HepG2 (cell line): ENCODE measurements at regions not wholly inside any gene's neighbourhood (a gene's known extent, or its start where the extent isn't known, plus 50 kb on each side); places are given as distances from the start of the nearest gene placed in this dataset.

Source experiments
- ATAC-seq: fragments of 200-7000 bp; cut with Tn5 transposase; 3 replicates; pipeline ENCODE4 v1.9.1; 2020; ENCODE audit warnings: mild to moderate bottlenecking, moderate library complexity
- BruUV-seq: library from RNA; stranded (reverse); fragments of 400-500 nt; replicated peaks from 2 replicates; lab custom pipeline; 2021; lab: Mats Ljungman, UMichigan
- CTCF ChIA-PET: fragments of 300-600 bp; formaldehyde crosslinking; extraction: SDS; loops from one replicate; lab custom pipeline; 2021; ENCODE audit warnings: low total read pairs, inconsistent platforms, low intra/inter-chr PET ratio; lab: Yijun Ruan, JAX
- POLR2A ChIA-PET: fragments of 350-600 bp; sonication (Branson Sonifier 250); formaldehyde crosslinking; loops from one replicate; lab custom pipeline; 2020; ENCODE audit warnings: antibody characterized with exemption, inconsistent platforms; lab: Yijun Ruan, JAX
- DNase-seq: peaks from one replicate; pipeline ENCODE4 v3.0.0-alpha.2; 2015; ENCODE audit warnings: low spot score
- FAIRE-seq: peaks from 3 replicates; lab custom pipeline; 2011; peaks lifted over from hg19 to GRCh38; lab: Jason Lieb, UNC
- H2AFZ ChIP-seq: one replicate; pipeline ENCODE4 v1.6.1; 2011; ENCODE audit warnings: low read length, inconsistent platforms
- H3K27ac ChIP-seq: fragments of 300-600 bp; 3 replicates; pipeline ENCODE4 v1.8.0; 2011; ENCODE audit warnings: mixed run types, mild to moderate bottlenecking, mixed read lengths, low read length, inconsistent platforms; ENCODE audit not compliant: insufficient read depth; ENCODE audit errors: extremely low read length
- H3K27me3 ChIP-seq, 2 experiments: fragments of 200-600 bp in 1 of 2; 2 replicates in 1 of 2; 3 replicates in 1 of 2; pipeline versions ENCODE4 v1.6.0 to v1.8.0; 2011; ENCODE audit warnings: low read length in 2 of 2, mild to moderate bottlenecking in 2 of 2, moderate library complexity in 2 of 2, inconsistent platforms in 1 of 2; ENCODE audit not compliant: insufficient read depth in 2 of 2, control insufficient read depth in 1 of 2
- H3K36me3 ChIP-seq, 2 experiments: fragments of 200-600 bp in 1 of 2; replicated peaks in 1 of 2; 2 replicates in 1 of 2; 3 replicates in 1 of 2; pipeline versions ENCODE4 v1.5.1 to v1.8.0; 2011; ENCODE audit warnings: low read length in 2 of 2, inconsistent platforms in 1 of 2; ENCODE audit not compliant: insufficient read depth in 2 of 2, control insufficient read depth in 1 of 2
- H3K4me1 ChIP-seq: 2 replicates; pipeline ENCODE4 v1.5.1; 2012; ENCODE audit warnings: low read length, inconsistent platforms; ENCODE audit not compliant: insufficient read depth
- H3K4me2 ChIP-seq: 2 replicates; pipeline ENCODE4 v1.6.0; 2011; ENCODE audit warnings: low read depth, low read length, inconsistent platforms
- H3K4me3 ChIP-seq, 3 experiments: fragments of 200-600 bp in 1 of 3; sonication (generic), shearing (Covaris generic) in 1 of 3; replicated peaks in 1 of 3; 2 replicates each; pipeline ENCODE4 v1.5.1; 2011 to 2016; ENCODE audit warnings: low read length in 3 of 3, inconsistent platforms in 2 of 3, low read depth in 2 of 3, mild to moderate bottlenecking in 2 of 3, control low read depth in 1 of 3, mixed read lengths in 1 of 3; ENCODE audit not compliant: insufficient read depth in 1 of 3
- H3K79me2 ChIP-seq: one replicate; pipeline ENCODE4 v1.6.1; 2011; ENCODE audit warnings: low read length, inconsistent platforms; ENCODE audit not compliant: insufficient read depth
- H3K9ac ChIP-seq: 2 replicates; pipeline ENCODE4 v1.6.0; 2011; ENCODE audit warnings: mild to moderate bottlenecking, low read depth, low read length, inconsistent platforms; ENCODE audit not compliant: insufficient read depth
- H3K9me3 ChIP-seq: 2 replicates; pipeline ENCODE4 v1.5.1; 2012; ENCODE audit warnings: mild to moderate bottlenecking, low read length
- H4K20me1 ChIP-seq: 2 replicates; pipeline ENCODE4 v1.6.0; 2011; ENCODE audit warnings: inconsistent platforms, mild to moderate bottlenecking, low read length, moderate library complexity; ENCODE audit not compliant: insufficient read depth
- E2F1 ChIP-seq: sonication (generic); formaldehyde crosslinking; IDR thresholded peaks from 2 replicates; pipeline ENCODE4 v1.5.0; 2020; ENCODE audit warnings: missing genetic modification reagents
- FUBP1 ChIP-seq: sonication (generic); formaldehyde crosslinking; IDR thresholded peaks from 2 replicates; pipeline ENCODE4 v1.5.1; 2020; ENCODE audit warnings: missing genetic modification reagents, mild to moderate bottlenecking, borderline replicate concordance
- IKZF1 ChIP-seq: fragments of 450-650 bp; IDR thresholded peaks from 2 replicates; pipeline ENCODE4 v1.7.1; 2016
- ZBTB43 ChIP-seq: sonication (generic); formaldehyde crosslinking; conservative IDR thresholded peaks from 2 replicates; pipeline ENCODE4 v1.4.0; 2020; ENCODE audit warnings: missing genetic modification reagents
- ZSCAN9 ChIP-seq: IDR thresholded peaks from 2 replicates; pipeline ENCODE4 v1.6.1; 2016; ENCODE audit warnings: borderline replicate concordance
- WGBS: methylation state at CpG from one replicate; pipeline ENCODE4 v1.1.6; 2017; ENCODE audit warnings: low lambda C conversion rate; 5-methylcytosine and 5-hydroxymethylcytosine counted together
- in situ Hi-C: cut with HindIII; loops from 2 replicates; pipeline ENCODE4 v1.10.0; 2017; ENCODE audit warnings: low pct_unique_long_range_greater_than_20kb; ENCODE audit not compliant: extremely low pct_ligation_motif_present
- intact Hi-C: fragments of 100-400 bp; cut with micrococcal nuclease; formaldehyde crosslinking; loops from one replicate; pipeline ENCODE4 v1.10.0; 2022; ENCODE audit not compliant: unreplicated experiment
- TF ChIP-seq, protein P1 (sequence below): sonication (generic); formaldehyde crosslinking; IDR thresholded peaks from 2 replicates; pipeline ENCODE4 v1.8.1; 2023; ENCODE audit warnings: missing genetic modification reagents, mild to moderate bottlenecking, borderline replicate concordance

DNA sequence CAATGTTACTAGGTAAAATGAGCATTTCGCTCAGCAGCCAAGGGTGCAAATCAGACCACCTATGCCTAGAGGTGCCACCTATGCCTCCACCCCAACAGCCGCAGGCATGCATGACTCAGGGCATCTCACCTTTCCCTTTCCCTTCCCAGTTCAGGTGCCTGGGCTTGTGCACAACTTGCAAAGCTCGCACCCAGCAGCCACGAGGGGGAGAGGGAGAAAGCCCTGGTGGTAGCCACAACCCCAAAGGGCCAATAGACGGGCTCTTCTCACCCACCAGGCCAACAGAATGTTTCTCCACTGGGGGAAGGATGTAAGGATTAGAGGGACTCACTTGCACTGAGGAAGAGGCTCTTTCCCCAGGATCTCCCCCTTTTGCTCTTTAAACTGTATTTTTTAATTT lies 462.3 kb upstream of the PCDH15 start:
- H3K79me2 ChIP-seq, result no peaks in the 10 kb centered on the region
- FAIRE-seq, result no peak
- no peak for DNase-seq
- H3K4me3 ChIP-seq, result no peak overlapping the region
- no peaks in the 10 kb centered on the region for H3K36me3 ChIP-seq
- no peak overlapping the region for H3K27ac ChIP-seq
- H3K9me3 ChIP-seq, result no peaks in the 10 kb centered on the region
- H2AFZ ChIP-seq, result no peak overlapping the region
- POLR2A ChIA-PET, result no interaction called here
- no peaks in the 10 kb centered on the region for H3K27me3 ChIP-seq
- no peak overlapping the region for H3K4me2 ChIP-seq
- BruUV-seq, result no TSS peak
- no peaks in the 10 kb centered on the region for H4K20me1 ChIP-seq
- intact Hi-C loops (loop anchor here (5.0 kb wide), 1 partner anchor 1661 kb away; no protein-coding TSS in a partner anchor), in situ Hi-C loops (no loop called here)
- peak; percentile 79 for ATAC-seq
- TF ChIP-seq IKZF1, result no peak
- WGBS, result 10% methylated on average over 4 of the region's 5 CpGs
- H3K9ac ChIP-seq, result no peak overlapping the region
- H3K4me1 ChIP-seq, result no peaks in the 10 kb centered on the region
- CTCF ChIA-PET, result interaction anchor here (1.3 to 2.7 kb wide), 3 partner anchors 172 to 1662 kb away, joined by 3 to 20 read pairs (median 14); no protein-coding TSS in a partner anchor

GRCh38 chr10:55242544-55242943 lies 441.5 kb upstream of the PCDH15 start:
- no peak for ATAC-seq
- Histone ChIP-seq H3K4me1 (no peaks in the 10 kb centered on the region), H3K9ac (no peak overlapping the region), H2AFZ (no peak overlapping the region)
- intact Hi-C loops, result no loop called here
- 3% methylated on average over 6 of the region's 6 CpGs for WGBS
- TF ChIP-seq ZBTB43 (CRISPR knock-in tag), result no peak
- TF ChIP-seq, protein P1, sequence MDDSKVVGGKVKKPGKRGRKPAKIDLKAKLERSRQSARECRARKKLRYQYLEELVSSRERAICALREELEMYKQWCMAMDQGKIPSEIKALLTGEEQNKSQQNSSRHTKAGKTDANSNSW, result no peak
- no peak for TF ChIP-seq ZSCAN9 (CRISPR knock-in tag)
- TF ChIP-seq FUBP1, result no peak
- no peak for TF ChIP-seq E2F1 (CRISPR knock-in tag)
- TF ChIP-seq, all 625 proteins: peak for 0
- in situ Hi-C loops, result loop anchor here (25.0 kb wide), 1 partner anchor 255 kb away; no protein-coding TSS in a partner anchor
- DNase-seq (no peak), FAIRE-seq (no peak)
- POLR2A ChIA-PET, result no interaction called here
- H3K36me3 ChIP-seq, result no peaks in the 10 kb centered on the region
- CTCF ChIA-PET, result no interaction called here
- H3K4me3 ChIP-seq, result no peak overlapping the region
- no peaks in the 10 kb centered on the region for H3K9me3 ChIP-seq
- H4K20me1 ChIP-seq, result no peaks in the 10 kb centered on the region
- H3K4me2 ChIP-seq, result no peak overlapping the region
- H3K79me2 ChIP-seq, result no peaks in the 10 kb centered on the region
- no peak overlapping the region for H3K27ac ChIP-seq
- BruUV-seq, result no TSS peak
- no peaks in the 10 kb centered on the region for H3K27me3 ChIP-seq
